Activated CD4-positive, alpha-beta T cell treated with anti-CD3 and anti-CD28 coated beads, Interleukin-2, amount 50 U/mL, for 16 hours (primary cell): ENCODE measurements at regions not wholly inside any gene's neighbourhood (a gene's known extent, or its start where the extent isn't known, plus 50 kb on each side); places are given as distances from the start of the nearest gene placed in this dataset.

Source experiments
- DNase-seq: peaks from one replicate; pipeline ENCODE4 v3.0.0-alpha.2; 2020

- DNase-seq, result no peak
Observed at GRCh38 chr4:108261026-108261425, 92.3 kb upstream of the LEF1 start.

- DNase-seq, result no peak
Observed at GRCh38 chr4:108256538-108256937, 87.8 kb upstream of the LEF1 start.

GRCh38 chr4:108255203-108255747 is 86.5 kb upstream of the LEF1 start:
- DNase-seq, result no peak

- no peak for DNase-seq
Observed at GRCh38 chr4:108249397-108249796, 80.7 kb upstream of the LEF1 start.

GRCh38 chr4:108247387-108248049 is 78.8 kb upstream of the LEF1 start:
- DNase-seq, result no peak

- DNase-seq, result no peak
Observed at GRCh38 chr4:108244606-108245005, 75.9 kb upstream of the LEF1 start.

- no peak for DNase-seq
Observed at GRCh38 chr4:108240366-108240765, 71.6 kb upstream of the LEF1 start.

GRCh38 chr4:108237693-108238092 is 69.0 kb upstream of the LEF1 start:
- DNase-seq, result no peak

GRCh38 chr4:108236264-108236663 is 67.5 kb upstream of the LEF1 start:
- no peak for DNase-seq

- DNase-seq, result no peak
Observed at GRCh38 chr4:108227923-108228322, 59.2 kb upstream of the LEF1 start.

GRCh38 chr4:108224611-108225053 is 55.9 kb upstream of the LEF1 start:
- no peak for DNase-seq

GRCh38 chr4:108223313-108223712 is 54.6 kb upstream of the LEF1 start:
- no peak for DNase-seq

GRCh38 chr4:108219998-108220397 is 51.3 kb upstream of the LEF1 start:
- no peak for DNase-seq
